HEK293 (cell line): ENCODE measurements at regions not wholly inside any gene's neighbourhood (a gene's known extent, or its start where the extent isn't known, plus 50 kb on each side); places are given as distances from the start of the nearest gene placed in this dataset.

Source experiments
- CTCF ChIA-PET: fragments of 350-600 bp; formaldehyde crosslinking; extraction: SDS; loops from one replicate; lab custom pipeline; 2021; ENCODE audit warnings: antibody characterized with exemption; lab: Yijun Ruan, JAX
- POLR2A ChIA-PET: fragments of 300-600 bp; formaldehyde crosslinking; extraction: SDS; loops from one replicate; lab custom pipeline; 2020; ENCODE audit warnings: antibody characterized with exemption, inconsistent platforms; lab: Yijun Ruan, JAX
- H3K27ac ChIP-seq: fragments of 200-500 bp; sonication (Bioruptor generic); 2 replicates; pipeline ENCODE4 v1.5.1; 2014; ENCODE audit warnings: low read depth, low read length, control low read depth, inconsistent platforms; ENCODE audit errors: extremely low read depth
- H3K36me3 ChIP-seq, 2 experiments: fragments of 200-500 bp in 1 of 2; sonication (Bioruptor generic) in 1 of 2; 1 replicate in 1 of 2; 2 replicates in 1 of 2; pipeline ENCODE4 v1.5.1; 2014 to 2017; ENCODE audit warnings: inconsistent platforms in 2 of 2, low read length in 2 of 2; ENCODE audit not compliant: control insufficient read depth in 2 of 2, insufficient read depth in 1 of 2
- H3K4me1 ChIP-seq: fragments of 200-500 bp; sonication (Bioruptor generic); 2 replicates; pipeline ENCODE4 v1.5.1; 2014; ENCODE audit warnings: mild to moderate bottlenecking, low read length, inconsistent platforms; ENCODE audit not compliant: control insufficient read depth, insufficient read depth
- H3K4me3 ChIP-seq: 2 replicates; pipeline ENCODE4 v1.5.1; 2011; ENCODE audit warnings: low read depth, mild to moderate bottlenecking, control low read depth, low read length, moderate library complexity
- H3K9me3 ChIP-seq: fragments of 200-500 bp; sonication (Bioruptor generic); 2 replicates; pipeline ENCODE4 v1.5.1; 2014; ENCODE audit warnings: low read depth, low read length, inconsistent platforms; ENCODE audit not compliant: control insufficient read depth, insufficient read depth
- GFI1B ChIP-seq: fragments of 450-650 bp; formaldehyde crosslinking; IDR thresholded peaks from 2 replicates; pipeline ENCODE4 v1.5.1; 2016; ENCODE audit warnings: missing biosample characterization, missing genetic modification characterization
- KLF10 ChIP-seq: fragments of 450-650 bp; IDR thresholded peaks from 2 replicates; pipeline ENCODE4 v1.5.1; 2018; ENCODE audit warnings: missing biosample characterization, mild to moderate bottlenecking, missing genetic modification characterization
- OSR2 ChIP-seq: fragments of 450-650 bp; formaldehyde crosslinking; IDR thresholded peaks from 2 replicates; pipeline ENCODE4 v1.5.1; 2016; ENCODE audit warnings: missing biosample characterization, missing genetic modification characterization
- PRDM1 ChIP-seq: fragments of 450-650 bp; formaldehyde crosslinking; IDR thresholded peaks from 2 replicates; pipeline ENCODE4; 2016; ENCODE audit warnings: missing biosample characterization, missing genetic modification characterization
- PRDM2 ChIP-seq: fragments of 450-650 bp; formaldehyde crosslinking; IDR thresholded peaks from 2 replicates; pipeline ENCODE4 v1.5.1; 2016; ENCODE audit warnings: missing biosample characterization, missing genetic modification characterization, borderline replicate concordance
- ZBTB20 ChIP-seq: fragments of 450-650 bp; formaldehyde crosslinking; IDR thresholded peaks from 2 replicates; pipeline ENCODE4 v1.5.1; 2016; ENCODE audit warnings: missing biosample characterization, missing genetic modification characterization
- ZNF121 ChIP-seq: fragments of 450-650 bp; formaldehyde crosslinking; IDR thresholded peaks from 2 replicates; pipeline ENCODE4 v1.5.1; 2016; ENCODE audit warnings: missing biosample characterization, missing genetic modification characterization
- ZNF148 ChIP-seq: fragments of 450-650 bp; formaldehyde crosslinking; IDR thresholded peaks from 2 replicates; pipeline ENCODE4 v1.5.0; 2017; ENCODE audit warnings: missing biosample characterization, missing genetic modification characterization, borderline replicate concordance
- ZNF2 ChIP-seq: fragments of 450-650 bp; formaldehyde crosslinking; IDR thresholded peaks from 2 replicates; pipeline ENCODE4 v1.5.1; 2016; ENCODE audit warnings: missing biosample characterization, missing genetic modification characterization
- ZNF202 ChIP-seq: fragments of 450-650 bp; formaldehyde crosslinking; IDR thresholded peaks from 2 replicates; pipeline ENCODE4 v1.5.1; 2016; ENCODE audit warnings: missing biosample characterization, missing genetic modification characterization, borderline replicate concordance
- ZNF362 ChIP-seq: fragments of 450-650 bp; formaldehyde crosslinking; IDR thresholded peaks from 2 replicates; pipeline ENCODE4 v1.5.1; 2016; ENCODE audit warnings: missing biosample characterization, missing genetic modification characterization
- ZNF423 ChIP-seq: fragments of 450-650 bp; formaldehyde crosslinking; IDR thresholded peaks from 2 replicates; pipeline ENCODE4 v1.5.1; 2016; ENCODE audit warnings: missing biosample characterization, missing genetic modification characterization
- ZNF433 ChIP-seq: fragments of 450-650 bp; formaldehyde crosslinking; IDR thresholded peaks from 2 replicates; pipeline ENCODE4 v1.5.1; 2016; ENCODE audit warnings: missing biosample characterization, missing genetic modification characterization, low read depth
- ZNF510 ChIP-seq: fragments of 450-650 bp; formaldehyde crosslinking; IDR thresholded peaks from 2 replicates; pipeline ENCODE4 v1.5.1; 2018; ENCODE audit warnings: mild to moderate bottlenecking, missing genetic modification characterization, missing biosample characterization; ENCODE audit not compliant: insufficient replicate concordance
- ZNF580 ChIP-seq: fragments of 450-650 bp; formaldehyde crosslinking; IDR thresholded peaks from 2 replicates; pipeline ENCODE4 v1.5.1; 2016; ENCODE audit warnings: missing biosample characterization, missing genetic modification characterization
- ZNF596 ChIP-seq: fragments of 450-650 bp; IDR thresholded peaks from 2 replicates; pipeline ENCODE4 v1.5.0; 2018; ENCODE audit warnings: missing biosample characterization, mild to moderate bottlenecking, missing genetic modification characterization, moderate library complexity
- ZNF621 ChIP-seq: fragments of 450-650 bp; formaldehyde crosslinking; IDR thresholded peaks from 2 replicates; pipeline ENCODE4 v1.5.1; 2017; ENCODE audit warnings: missing biosample characterization, missing genetic modification characterization
- ZNF660 ChIP-seq: fragments of 450-650 bp; IDR thresholded peaks from 2 replicates; pipeline ENCODE4 v1.5.1; 2018; ENCODE audit warnings: missing biosample characterization, mild to moderate bottlenecking, missing genetic modification characterization
- ZNF670 ChIP-seq: fragments of 450-650 bp; formaldehyde crosslinking; IDR thresholded peaks from 2 replicates; pipeline ENCODE4 v1.5.1; 2016; ENCODE audit warnings: missing biosample characterization, missing genetic modification characterization, low read depth
- ZNF776 ChIP-seq: fragments of 450-650 bp; formaldehyde crosslinking; IDR thresholded peaks from 2 replicates; pipeline ENCODE4 v1.5.0; 2017; ENCODE audit warnings: missing biosample characterization, missing genetic modification characterization, borderline replicate concordance
- ZNF830 ChIP-seq: fragments of 450-650 bp; IDR thresholded peaks from 2 replicates; pipeline ENCODE4 v1.5.0; 2018; ENCODE audit warnings: missing biosample characterization, missing genetic modification characterization, low read depth, mild to moderate bottlenecking, moderate library complexity
- ZSCAN18 ChIP-seq: fragments of 450-650 bp; formaldehyde crosslinking; IDR thresholded peaks from 2 replicates; pipeline ENCODE4 v1.5.1; 2016; ENCODE audit warnings: missing biosample characterization, missing genetic modification characterization
- ZSCAN30 ChIP-seq: fragments of 450-650 bp; IDR thresholded peaks from 2 replicates; pipeline ENCODE4 v1.5.1; 2018; ENCODE audit warnings: missing biosample characterization, mild to moderate bottlenecking, missing genetic modification characterization, moderate library complexity

- no peaks in the 10 kb centered on the region for H3K4me1 ChIP-seq
- ChIA-PET CTCF (interaction anchor here (0.7 kb wide), 1 partner anchor 13 kb away, joined by 3 read pairs; no protein-coding TSS in a partner anchor), POLR2A (no interaction called here)
- no peaks in the 10 kb centered on the region for H3K36me3 ChIP-seq
- no peak overlapping the region for H3K27ac ChIP-seq
- TF ChIP-seq ZNF670 (tag by site-specific recombination) (no peak), ZNF580 (no peak), PRDM1 (no peak), ZNF202 (no peak), ZNF776 (tag by site-specific recombination) (no peak), ZNF362 (tag by site-specific recombination) (no peak), ZNF433 (tag by site-specific recombination) (no peak), ZNF2 (no peak), PRDM2 (tag by site-specific recombination) (no peak), GFI1B (tag by site-specific recombination) (no peak), ZNF121 (no peak), ZNF830 (no peak), ZNF148 (tag by site-specific recombination) (no peak), ZNF660 (tag by site-specific recombination) (no peak), OSR2 (tag by site-specific recombination) (no peak)
- H3K9me3 ChIP-seq: no peaks in the 10 kb centered on the region
- no peak overlapping the region for H3K4me3 ChIP-seq
Measured at GRCh38 chr20:11785885-11786507, 131.7 kb upstream of the BTBD3 start.

- Histone ChIP-seq H3K36me3 (no peaks in the 10 kb centered on the region), H3K4me3 (no peak overlapping the region), H3K9me3 (no peaks in the 10 kb centered on the region), H3K4me1 (peaks cover 8% of the 10 kb centered on the region), H3K27ac (no peak overlapping the region)
- POLR2A ChIA-PET: no interaction called here
- CTCF ChIA-PET: interaction anchor here (0.6 kb wide), 1 partner anchor 51 kb away, joined by 3 read pairs; no protein-coding TSS in a partner anchor
- TF ChIP-seq ZSCAN30 (no peak), ZNF423 (tag by site-specific recombination) (no peak), ZSCAN18 (tag by site-specific recombination) (no peak), ZNF621 (tag by site-specific recombination) (no peak), ZBTB20 (tag by site-specific recombination) (no peak), ZNF596 (tag by site-specific recombination) (no peak), ZNF510 (tag by site-specific recombination) (no peak), KLF10 (tag by site-specific recombination) (no peak)
Measured at GRCh38 chr20:11790046-11790445, 127.6 kb upstream of the BTBD3 start.
